ENCODE measurements at regions not wholly inside any gene's neighbourhood (a gene's known extent, or its start where the extent isn't known, plus 50 kb on each side); places are given as distances from the start of the nearest gene placed in this dataset.

- no peak for TF ChIP-seq CTCF (IDR thresholded peaks at IDR 0.05)
- POLR2A ChIA-PET: no interaction called here
- H3K27me3 Mint-ChIP-seq: no peaks in the 10 kb centered on the region
- H3K4me3 Mint-ChIP-seq: no peak overlapping the region
- no peaks in the 10 kb centered on the region for H3K4me1 Mint-ChIP-seq
- peaks cover 30% of the 10 kb centered on the region for H3K9me3 Mint-ChIP-seq
- H3K36me3 Mint-ChIP-seq (ENCODE audit: low read depth): no peaks in the 10 kb centered on the region
- CTCF ChIA-PET: no interaction called here
- DNase-seq: no peak
- ATAC-seq (ENCODE audit: low read depth): no peak
- H3K27ac Mint-ChIP-seq: no peak overlapping the region
- intact Hi-C loops (cut with micrococcal nuclease): no loop called here
These were observed 556.1 kb downstream of the BRINP3 start for GRCh38 chr1:189921613-189922012.

GRCh38 chr1:189927641-189928040 is 550.0 kb downstream of the BRINP3 start:
- DNase-seq: no peak
- Mint-ChIP-seq H3K27me3 (no peaks in the 10 kb centered on the region), H3K27ac (no peak overlapping the region), H3K36me3 (ENCODE audit: low read depth) (no peaks in the 10 kb centered on the region), H3K4me1 (no peaks in the 10 kb centered on the region), H3K4me3 (no peak overlapping the region), H3K9me3 (peaks cover 20% of the 10 kb centered on the region)
- no peak for ATAC-seq (ENCODE audit: low read depth)
- intact Hi-C loops (cut with micrococcal nuclease): no loop called here
- CTCF ChIA-PET: no interaction called here
- TF ChIP-seq CTCF (IDR thresholded peaks at IDR 0.05): no peak
- POLR2A ChIA-PET: no interaction called here

- H3K4me3 Mint-ChIP-seq: no peak overlapping the region
- no peaks in the 10 kb centered on the region for H3K36me3 Mint-ChIP-seq (ENCODE audit: low read depth)
- ChIA-PET CTCF (no interaction called here), POLR2A (no interaction called here)
- H3K9me3 Mint-ChIP-seq: peaks cover 20% of the 10 kb centered on the region
- intact Hi-C loops (cut with micrococcal nuclease): no loop called here
- no peak for DNase-seq
- ATAC-seq (ENCODE audit: low read depth): no peak
- no peak overlapping the region for H3K27ac Mint-ChIP-seq
- H3K27me3 Mint-ChIP-seq: no peaks in the 10 kb centered on the region
- H3K4me1 Mint-ChIP-seq: no peaks in the 10 kb centered on the region
- TF ChIP-seq CTCF (IDR thresholded peaks at IDR 0.05): no peak
These were observed 548.1 kb downstream of the BRINP3 start for GRCh38 chr1:189929501-189930099.

GRCh38 chr1:189936861-189937260 is 540.8 kb downstream of the BRINP3 start:
- ChIA-PET POLR2A (no interaction called here), CTCF (no interaction called here)
- H3K27me3 Mint-ChIP-seq: no peaks in the 10 kb centered on the region

GRCh38 chr1:189939967-189940366 is 537.7 kb downstream of the BRINP3 start:
- no peaks in the 10 kb centered on the region for H3K27me3 Mint-ChIP-seq
- POLR2A ChIA-PET: no interaction called here
- intact Hi-C loops (cut with micrococcal nuclease): no loop called here
- DNase-seq (no peak), ATAC-seq (ENCODE audit: low read depth) (no peak)
- H3K4me1 Mint-ChIP-seq: no peaks in the 10 kb centered on the region
- H3K36me3 Mint-ChIP-seq (ENCODE audit: low read depth): no peaks in the 10 kb centered on the region
- peaks cover 7% of the 10 kb centered on the region for H3K9me3 Mint-ChIP-seq
- H3K27ac Mint-ChIP-seq: no peak overlapping the region
- CTCF ChIA-PET: no interaction called here
- H3K4me3 Mint-ChIP-seq: no peak overlapping the region
- TF ChIP-seq CTCF (IDR thresholded peaks at IDR 0.05): no peak

More at GRCh38 chr1:189936861-189937260, 540.8 kb downstream of the BRINP3 start:
- intact Hi-C loops (cut with micrococcal nuclease): no loop called here
- Mint-ChIP-seq H3K36me3 (ENCODE audit: low read depth) (no peaks in the 10 kb centered on the region), H3K9me3 (peaks cover 12% of the 10 kb centered on the region), H3K4me3 (no peak overlapping the region), H3K4me1 (no peaks in the 10 kb centered on the region), H3K27ac (no peak overlapping the region)
- no peak for ATAC-seq (ENCODE audit: low read depth)
- DNase-seq: no peak
- no peak for TF ChIP-seq CTCF (IDR thresholded peaks at IDR 0.05)

Measured in activated B cell treated with CpG ODN at 0.5 μM for 24 hours (primary cell).